ENCODE measurements at regions not wholly inside any gene's neighbourhood (a gene's known extent, or its start where the extent isn't known, plus 50 kb on each side); places are given as distances from the start of the nearest gene placed in this dataset.
"Not testable (repeated sequence)": the region's sequence is repeated elsewhere in the genome, so short reads cannot be mapped to it uniquely, and the experiment has no call there.

GRCh38 chr4:159906051-159906450, 803.2 kb downstream of the RAPGEF2 start:
- Histone ChIP-seq H3K4me3 (ENCODE audit: low read depth in 1 of 3, low read length in 3 of 3) (no peak overlapping the region), H3K27ac (ENCODE audit: low read depth in 1 of 3, low read length in 2 of 3) (no peak overlapping the region), H3K4me1 (ENCODE audit: control insufficient read depth in 3 of 3, insufficient read depth in 2 of 3, low read depth in 1 of 3, low read length in 2 of 3) (no peaks in the 10 kb centered on the region), H3K9me3 (ENCODE audit: control insufficient read depth in 2 of 2, insufficient read depth in 1 of 2, low read depth in 1 of 2, low read length in 1 of 2) (no peaks in the 10 kb centered on the region), H3K36me3 (ENCODE audit: control insufficient read depth in 3 of 3, insufficient read depth in 2 of 3, low read depth in 1 of 3, low read length in 3 of 3) (no peaks in the 10 kb centered on the region), H3K27me3 (ENCODE audit: control insufficient read depth in 3 of 3, insufficient read depth in 3 of 3, low read length in 3 of 3) (no peaks in the 10 kb centered on the region)
- no peak for DNase-seq
- FAIRE-seq: no peak

GRCh38 chr4:159906517-159906916, 803.6 kb downstream of the RAPGEF2 start:
- Histone ChIP-seq H3K36me3 (ENCODE audit: control insufficient read depth in 3 of 3, insufficient read depth in 2 of 3, low read depth in 1 of 3, low read length in 3 of 3) (no peaks in the 10 kb centered on the region), H3K4me3 (ENCODE audit: low read depth in 1 of 3, low read length in 3 of 3) (no peak overlapping the region), H3K27me3 (ENCODE audit: control insufficient read depth in 3 of 3, insufficient read depth in 3 of 3, low read length in 3 of 3) (no peaks in the 10 kb centered on the region), H3K9me3 (ENCODE audit: control insufficient read depth in 2 of 2, insufficient read depth in 1 of 2, low read depth in 1 of 2, low read length in 1 of 2) (no peaks in the 10 kb centered on the region), H3K4me1 (ENCODE audit: control insufficient read depth in 3 of 3, insufficient read depth in 2 of 3, low read depth in 1 of 3, low read length in 2 of 3) (no peaks in the 10 kb centered on the region), H3K27ac (ENCODE audit: low read depth in 1 of 3, low read length in 2 of 3) (no peak overlapping the region)
- DNase-seq: no peak
- FAIRE-seq: no peak

GRCh38 chr4:159910721-159911120, 807.8 kb downstream of the RAPGEF2 start:
- Histone ChIP-seq H3K9me3 (ENCODE audit: control insufficient read depth in 2 of 2, insufficient read depth in 1 of 2, low read depth in 1 of 2, low read length in 1 of 2) (no peaks in the 10 kb centered on the region), H3K27me3 (ENCODE audit: control insufficient read depth in 3 of 3, insufficient read depth in 3 of 3, low read length in 3 of 3) (no peaks in the 10 kb centered on the region), H3K36me3 (ENCODE audit: control insufficient read depth in 3 of 3, insufficient read depth in 2 of 3, low read depth in 1 of 3, low read length in 3 of 3) (no peaks in the 10 kb centered on the region), H3K4me3 (ENCODE audit: low read depth in 1 of 3, low read length in 3 of 3) (no peak overlapping the region), H3K4me1 (ENCODE audit: control insufficient read depth in 3 of 3, insufficient read depth in 2 of 3, low read depth in 1 of 3, low read length in 2 of 3) (no peaks in the 10 kb centered on the region), H3K27ac (ENCODE audit: low read depth in 1 of 3, low read length in 2 of 3) (no peak overlapping the region)
- FAIRE-seq (no peak), DNase-seq (no peak)
- WGBS, 3 donors: 50 to 73% (median 68%) methylated on average over 3 of the region's 3 CpGs

GRCh38 chr4:159922119-159922518, 819.2 kb downstream of the RAPGEF2 start:
- no peaks in the 10 kb centered on the region for H3K27me3 ChIP-seq (ENCODE audit: control insufficient read depth in 3 of 3, insufficient read depth in 3 of 3, low read length in 3 of 3)
- H3K9me3 ChIP-seq (ENCODE audit: control insufficient read depth in 2 of 2, insufficient read depth in 1 of 2, low read depth in 1 of 2, low read length in 1 of 2): peaks cover 1 to 15% of the 10 kb centered on the region in 2 donors
- no peaks in the 10 kb centered on the region for H3K36me3 ChIP-seq (ENCODE audit: control insufficient read depth in 3 of 3, insufficient read depth in 2 of 3, low read depth in 1 of 3, low read length in 3 of 3)
- H3K4me3 ChIP-seq (ENCODE audit: low read depth in 1 of 3, low read length in 3 of 3): no peak overlapping the region
- no peak overlapping the region for H3K27ac ChIP-seq (ENCODE audit: low read depth in 1 of 3, low read length in 2 of 3)
- DNase-seq (no peak), FAIRE-seq (no peak)
- 51 to 81% (median 55%) methylated on average over 1 of the region's 1 CpG for WGBS, 3 donors
- no peaks in the 10 kb centered on the region for H3K4me1 ChIP-seq (ENCODE audit: control insufficient read depth in 3 of 3, insufficient read depth in 2 of 3, low read depth in 1 of 3, low read length in 2 of 3)

- H3K36me3 ChIP-seq (ENCODE audit: control insufficient read depth in 3 of 3, insufficient read depth in 2 of 3, low read depth in 1 of 3, low read length in 3 of 3): no peaks in the 10 kb centered on the region
- 86 to 91% (median 87%) methylated on average over 3 of the region's 3 CpGs for WGBS, 3 donors
- H3K4me3 ChIP-seq (ENCODE audit: low read depth in 1 of 3, low read length in 3 of 3): no peak overlapping the region
- no peak overlapping the region for H3K27ac ChIP-seq (ENCODE audit: low read depth in 1 of 3, low read length in 2 of 3)
- no peak for FAIRE-seq
- H3K4me1 ChIP-seq (ENCODE audit: control insufficient read depth in 3 of 3, insufficient read depth in 2 of 3, low read depth in 1 of 3, low read length in 2 of 3): no peaks in the 10 kb centered on the region
- peaks cover 1 to 29% of the 10 kb centered on the region in 2 donors for H3K9me3 ChIP-seq (ENCODE audit: control insufficient read depth in 2 of 2, insufficient read depth in 1 of 2, low read depth in 1 of 2, low read length in 1 of 2)
- DNase-seq: no peak
- H3K27me3 ChIP-seq (ENCODE audit: control insufficient read depth in 3 of 3, insufficient read depth in 3 of 3, low read length in 3 of 3): no peaks in the 10 kb centered on the region
Observed at GRCh38 chr4:159925770-159926169, 822.9 kb downstream of the RAPGEF2 start.

GRCh38 chr4:159926871-159927270, 824.0 kb downstream of the RAPGEF2 start:
- Histone ChIP-seq H3K27me3 (ENCODE audit: control insufficient read depth in 3 of 3, insufficient read depth in 3 of 3, low read length in 3 of 3) (no peaks in the 10 kb centered on the region), H3K9me3 (ENCODE audit: control insufficient read depth in 2 of 2, insufficient read depth in 1 of 2, low read depth in 1 of 2, low read length in 1 of 2) (peaks cover 1 to 29% of the 10 kb centered on the region in 2 donors), H3K4me1 (ENCODE audit: control insufficient read depth in 3 of 3, insufficient read depth in 2 of 3, low read depth in 1 of 3, low read length in 2 of 3) (no peaks in the 10 kb centered on the region), H3K27ac (ENCODE audit: low read depth in 1 of 3, low read length in 2 of 3) (no peak overlapping the region), H3K36me3 (ENCODE audit: control insufficient read depth in 3 of 3, insufficient read depth in 2 of 3, low read depth in 1 of 3, low read length in 3 of 3) (no peaks in the 10 kb centered on the region), H3K4me3 (ENCODE audit: low read depth in 1 of 3, low read length in 3 of 3) (no peak overlapping the region)
- no peak for DNase-seq
- FAIRE-seq: no peak
- WGBS, 3 donors: 56 to 68% (median 59%) methylated on average over 1 of the region's 1 CpG

GRCh38 chr4:159927781-159928180, 824.9 kb downstream of the RAPGEF2 start:
- Histone ChIP-seq H3K4me1 (ENCODE audit: control insufficient read depth in 3 of 3, insufficient read depth in 2 of 3, low read depth in 1 of 3, low read length in 2 of 3) (no peaks in the 10 kb centered on the region), H3K27me3 (ENCODE audit: control insufficient read depth in 3 of 3, insufficient read depth in 3 of 3, low read length in 3 of 3) (no peaks in the 10 kb centered on the region), H3K4me3 (ENCODE audit: low read depth in 1 of 3, low read length in 3 of 3) (no peak overlapping the region), H3K9me3 (ENCODE audit: control insufficient read depth in 2 of 2, insufficient read depth in 1 of 2, low read depth in 1 of 2, low read length in 1 of 2) (peaks cover 1 to 29% of the 10 kb centered on the region in 2 donors), H3K27ac (ENCODE audit: low read depth in 1 of 3, low read length in 2 of 3) (no peak overlapping the region), H3K36me3 (ENCODE audit: control insufficient read depth in 3 of 3, insufficient read depth in 2 of 3, low read depth in 1 of 3, low read length in 3 of 3) (no peaks in the 10 kb centered on the region)
- DNase-seq (no peak), FAIRE-seq (no peak)
- WGBS, 3 donors: 79 to 84% (median 81%) methylated on average over 6 of the region's 6 CpGs

- H3K36me3 ChIP-seq (ENCODE audit: control insufficient read depth in 3 of 3, insufficient read depth in 2 of 3, low read depth in 1 of 3, low read length in 3 of 3); H3K4me1 ChIP-seq (ENCODE audit: control insufficient read depth in 3 of 3, insufficient read depth in 2 of 3, low read depth in 1 of 3, low read length in 2 of 3); FAIRE-seq; DNase-seq; H3K27me3 ChIP-seq (ENCODE audit: control insufficient read depth in 3 of 3, insufficient read depth in 3 of 3, low read length in 3 of 3); H3K27ac ChIP-seq (ENCODE audit: low read depth in 1 of 3, low read length in 2 of 3); H3K4me3 ChIP-seq (ENCODE audit: low read depth in 1 of 3, low read length in 3 of 3): not testable (repeated sequence)
- H3K9me3 ChIP-seq (ENCODE audit: control insufficient read depth in 2 of 2, insufficient read depth in 1 of 2, low read depth in 1 of 2, low read length in 1 of 2): peaks cover 0 to 11% of the 10 kb centered on the region in 2 donors
- WGBS, 3 donors: 89 to 91% (median 90%) methylated on average over 7 to 8 of the region's 8 CpGs
Observed at GRCh38 chr4:159934602-159935001, 831.7 kb downstream of the RAPGEF2 start.

- FAIRE-seq (no peak), DNase-seq (no peak)
- Histone ChIP-seq H3K27me3 (ENCODE audit: control insufficient read depth in 3 of 3, insufficient read depth in 3 of 3, low read length in 3 of 3) (no peaks in the 10 kb centered on the region), H3K27ac (ENCODE audit: low read depth in 1 of 3, low read length in 2 of 3) (no peak overlapping the region), H3K36me3 (ENCODE audit: control insufficient read depth in 3 of 3, insufficient read depth in 2 of 3, low read depth in 1 of 3, low read length in 3 of 3) (no peaks in the 10 kb centered on the region), H3K4me1 (ENCODE audit: control insufficient read depth in 3 of 3, insufficient read depth in 2 of 3, low read depth in 1 of 3, low read length in 2 of 3) (no peaks in the 10 kb centered on the region), H3K9me3 (ENCODE audit: control insufficient read depth in 2 of 2, insufficient read depth in 1 of 2, low read depth in 1 of 2, low read length in 1 of 2) (peaks cover 0 to 11% of the 10 kb centered on the region in 2 donors), H3K4me3 (ENCODE audit: low read depth in 1 of 3, low read length in 3 of 3) (no peak overlapping the region)
- 59 to 65% (median 65%) methylated on average over 3 of the region's 3 CpGs for WGBS, 3 donors
Observed at GRCh38 chr4:159937595-159937994, 834.7 kb downstream of the RAPGEF2 start.
